ENCODE measurements at regions not wholly inside any gene's neighbourhood (a gene's known extent, or its start where the extent isn't known, plus 50 kb on each side); places are given as distances from the start of the nearest gene placed in this dataset.

DNA sequence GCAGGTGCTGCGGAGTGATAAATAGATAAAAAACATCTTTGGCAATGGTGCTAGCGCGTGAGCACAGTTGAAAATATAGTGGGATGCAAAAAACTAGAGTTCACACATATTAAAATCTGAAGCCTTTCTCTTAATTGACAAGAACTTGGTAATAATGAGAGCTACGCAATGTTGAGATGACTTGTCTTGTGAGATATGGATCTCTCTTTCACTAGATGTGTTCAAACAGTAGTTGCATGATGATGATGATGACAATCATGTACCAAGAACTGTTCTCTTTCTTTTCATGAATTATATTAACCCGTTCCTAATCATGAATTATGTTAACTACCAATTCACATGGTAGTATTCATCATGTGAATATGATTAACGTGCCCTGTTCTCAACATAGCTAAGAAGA is 81.1 kb downstream of the DYNAP start:
- TF ChIP-seq CTCF (IDR thresholded peaks at IDR 0.05; ENCODE audit: control extremely low read depth in 1 of 3, insufficient read depth in 1 of 3, low read depth in 1 of 3, low read length in 3 of 3) (no peak), FOSL1 (IDR thresholded peaks at IDR 0.05; ENCODE audit: insufficient read depth, low read depth, low read length) (no peak), GTF2F1 (IDR thresholded peaks at IDR 0.05; ENCODE audit: borderline replicate concordance, low read depth, low read length) (no peak), CBX8 (IDR thresholded peaks at IDR 0.05; ENCODE audit: borderline replicate concordance, low read depth, low read length) (no peak), ZNF274 (IDR thresholded peaks at IDR 0.05; ENCODE audit: borderline replicate concordance, extremely low read depth, low read length) (no peak), ATF3 (IDR thresholded peaks at IDR 0.05; ENCODE audit: insufficient read depth, low read depth, low read length) (no peak), JUN (IDR thresholded peaks at IDR 0.05; ENCODE audit: low read depth, low read length) (no peak), RBBP5 (IDR thresholded peaks at IDR 0.05; ENCODE audit: borderline replicate concordance, low read depth, low read length) (no peak), CHD1 (IDR thresholded peaks at IDR 0.05; ENCODE audit: low read depth, low read length) (no peak), EP300 (IDR thresholded peaks at IDR 0.05; ENCODE audit: borderline replicate concordance in 1 of 2, low read depth in 2 of 2, low read length in 2 of 2) (no peak), POLR2A (IDR thresholded peaks at IDR 0.05; ENCODE audit: control extremely low read depth in 1 of 2, low read depth in 2 of 2, low read length in 2 of 2) (no peak), TAF1 (IDR thresholded peaks at IDR 0.05; ENCODE audit: low read depth, low read length) (no peak), ATF2 (IDR thresholded peaks at IDR 0.05; ENCODE audit: low read length) (no peak), RAD21 (IDR thresholded peaks at IDR 0.05 in 1 of 2, conservative IDR thresholded peaks at IDR 0.05 in 1 of 2; ENCODE audit: low read depth in 2 of 2, low read length in 2 of 2) (no peak)

All from H1 (cell line).